Adrenal gland (tissue), 9 donors: ENCODE measurements at regions not wholly inside any gene's neighbourhood (a gene's known extent, or its start where the extent isn't known, plus 50 kb on each side); places are given as distances from the start of the nearest gene placed in this dataset.
A peak's percentile ranks its signal among the peaks of the same experiment; 100 is the strongest.

Source experiments
- DNase-seq, 7 donors: peaks; one replicate each; pipeline ENCODE4 v3.0.0-alpha.2; 2019 to 2020
- H3K27ac ChIP-seq, 5 donors: fragments of 200-600 bp; sonication (generic) in 4 of 5; 1 replicate in 3 of 5; 2 replicates in 2 of 5; pipeline versions ENCODE4 v1.5.1 to v1.8.0; 2016 to 2020; ENCODE audit warnings: mild to moderate bottlenecking in 1 of 5
- H3K27me3 ChIP-seq: fragments of 200-600 bp; 2 replicates; pipeline ENCODE4 v1.8.0; 2021
- H3K36me3 ChIP-seq, 2 donors: fragments of 200-600 bp; replicated peaks in 1 of 2; 1 replicate in 1 of 2; 2 replicates in 1 of 2; pipeline versions ENCODE4 v1.5.1 to v1.8.0; 2018 to 2022
- H3K4me1 ChIP-seq, 2 donors: fragments of 200-600 bp; replicated peaks in 1 of 2; 1 replicate in 1 of 2; 2 replicates in 1 of 2; pipeline versions ENCODE4 v1.5.1 to v1.8.0; 2018 to 2021
- H3K4me3 ChIP-seq, 4 donors: fragments of 200-600 bp; sonication (generic) in 3 of 4; one replicate each; pipeline ENCODE4 v1.5.1; 2016 to 2018
- H3K9me3 ChIP-seq, 3 donors: fragments of 200-600 bp; sonication (generic) in 1 of 3; replicated peaks in 1 of 3; 1 replicate in 2 of 3; 2 replicates in 1 of 3; pipeline versions ENCODE4 v1.5.1 to v1.8.0; 2016 to 2021
- CTCF ChIP-seq, 6 experiments: fragments of 450-650 bp in 4 of 6; fragments of 200-600 bp in 2 of 6; sonication (generic) in 1 of 6; IDR thresholded peaks; 1 replicate in 5 of 6; 2 replicates in 1 of 6; pipeline versions ENCODE4 v1.5.1 to v1.8.0; 2016 to 2021; ENCODE audit warnings: antibody characterized with exemption in 6 of 6, mild to moderate bottlenecking in 2 of 6, moderate library complexity in 1 of 6
- POLR2A ChIP-seq, 2 donors: fragments of 450-650 bp; IDR thresholded peaks; one replicate each; pipeline ENCODE4 v1.6.1; 2017; ENCODE audit warnings: antibody characterized with exemption in 2 of 2, mild to moderate bottlenecking in 2 of 2, moderate library complexity in 1 of 2
- WGBS, 4 donors: extraction: QIAGEN DNeasy Blood & Tissue Kit in 2 of 4; methylation state at CpG; one replicate each; pipeline versions ENCODE4 v1.1.5 to v1.1.7; 2013 to 2017; 5-methylcytosine and 5-hydroxymethylcytosine counted together
- intact Hi-C, 2 donors: fragments of 100-400 bp; cut with DNase I; formaldehyde crosslinking; loops; one replicate each; pipeline versions ENCODE4 v1.14.1 to v1.15.0; 2022 to 2023
- donor health status: healthy with polysubstance abuse.
- donor health status: Bipolar disorder and iron deficiency.
- donor health status: DM: yes; HTN: yes; CAD: no.
- donor health status: DM: no; HTN: no; CAD: no.
- donor health status: DM: no; HTN: no; CAD: no.

- peak overlapping the region in 1 of 5 donors; percentile 52 for H3K27ac ChIP-seq
- no peak for DNase-seq
- intact Hi-C loops, result no loop called here
- WGBS, 4 donors, result 96 to 98% (median 97%) methylated on average over 12 to 13 of the region's 13 CpGs
- no peaks in the 10 kb centered on the region for H3K27me3 ChIP-seq
- H3K4me1 ChIP-seq, result peaks cover 0 to 17% of the 10 kb centered on the region in 2 donors
- H3K9me3 ChIP-seq, result no peaks in the 10 kb centered on the region
- TF ChIP-seq CTCF (IDR thresholded peaks at IDR 0.05) (no peak), POLR2A (IDR thresholded peaks at IDR 0.05) (no peak)
- H3K36me3 ChIP-seq, result no peaks in the 10 kb centered on the region
- H3K4me3 ChIP-seq, result no peak overlapping the region
These were observed 150.7 kb upstream of the HAAO start for GRCh38 chr2:42942990-42943493.

- WGBS, 4 donors, result 93 to 97% (median 96%) methylated on average over 5 to 8 of the region's 8 CpGs
- Histone ChIP-seq H3K9me3 (no peaks in the 10 kb centered on the region), H3K4me1 (peaks cover 0 to 17% of the 10 kb centered on the region in 2 donors), H3K27me3 (no peaks in the 10 kb centered on the region), H3K27ac (peak overlapping the region in 2 of 5 donors; percentile 51 to 52), H3K4me3 (no peak overlapping the region), H3K36me3 (no peaks in the 10 kb centered on the region)
- no peak for DNase-seq
- intact Hi-C loops, result no loop called here
- TF ChIP-seq POLR2A (IDR thresholded peaks at IDR 0.05), result no peak
- no peak for TF ChIP-seq CTCF (IDR thresholded peaks at IDR 0.05)
These were observed 150.0 kb upstream of the HAAO start for GRCh38 chr2:42942214-42942989.

GRCh38 chr2:42941633-42942176 is 149.3 kb upstream of the HAAO start:
- DNase-seq, result peak in 1 of 7 donors; percentile 37
- WGBS, 4 donors, result 31 to 55% (median 39%) methylated on average over 3 of the region's 3 CpGs
- peaks cover 0 to 12% of the 10 kb centered on the region in 2 donors for H3K4me1 ChIP-seq
- H3K4me3 ChIP-seq, result no peak overlapping the region
- H3K9me3 ChIP-seq, result no peaks in the 10 kb centered on the region
- H3K27ac ChIP-seq, result peak overlapping the region in 2 of 5 donors; percentile 51 to 52
- TF ChIP-seq POLR2A (IDR thresholded peaks at IDR 0.05) (no peak), CTCF (IDR thresholded peaks at IDR 0.05) (no peak)
- no peaks in the 10 kb centered on the region for H3K27me3 ChIP-seq
- intact Hi-C loops, result no loop called here
- H3K36me3 ChIP-seq, result no peaks in the 10 kb centered on the region

- Histone ChIP-seq H3K9me3 (no peaks in the 10 kb centered on the region), H3K4me3 (no peak overlapping the region), H3K27me3 (no peaks in the 10 kb centered on the region), H3K27ac (peak overlapping the region in 1 of 5 donors; percentile 16), H3K4me1 (peaks cover 0 to 9% of the 10 kb centered on the region in 2 donors), H3K36me3 (no peaks in the 10 kb centered on the region)
- TF ChIP-seq POLR2A (IDR thresholded peaks at IDR 0.05) (no peak), CTCF (IDR thresholded peaks at IDR 0.05) (no peak)
- intact Hi-C loops, result no loop called here
- peak in 1 of 7 donors; percentile 23 for DNase-seq
- WGBS, 4 donors, result 55 to 68% (median 63%) methylated on average over 11 of the region's 11 CpGs
These were observed 147.2 kb upstream of the HAAO start for GRCh38 chr2:42939411-42940206.
